ENCODE measurements at regions not wholly inside any gene's neighbourhood (a gene's known extent, or its start where the extent isn't known, plus 50 kb on each side); places are given as distances from the start of the nearest gene placed in this dataset.

GRCh38 chr9:107693625-107694326 lies 204.2 kb upstream of the KLF4 start:
- no peak for DNase-seq

GRCh38 chr9:107691664-107692063 lies 202.1 kb upstream of the KLF4 start:
- no peak for DNase-seq

GRCh38 chr9:107690021-107690420 lies 200.5 kb upstream of the KLF4 start:
- no peak for DNase-seq

DNA sequence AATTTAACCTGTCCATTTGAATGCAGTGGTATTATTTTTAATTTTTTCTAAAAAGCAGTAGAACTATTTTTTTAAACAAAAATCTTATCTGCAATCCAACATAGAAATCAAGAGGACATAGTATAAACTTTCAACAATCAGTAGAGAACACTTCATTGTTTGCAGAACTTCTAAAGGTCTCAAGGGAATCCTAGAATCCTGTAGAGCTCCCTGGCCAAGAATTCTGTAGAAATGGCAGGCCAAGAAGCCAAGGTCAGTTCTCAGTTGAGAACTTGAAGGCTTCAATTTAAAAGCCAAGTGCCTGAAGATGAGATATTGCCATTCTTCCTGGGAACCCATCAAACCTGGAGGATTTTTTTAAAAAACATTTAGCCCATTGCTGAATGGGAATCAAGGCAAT lies 199.2 kb upstream of the KLF4 start:
- DNase-seq, result no peak

GRCh38 chr9:107685901-107686300 lies 196.3 kb upstream of the KLF4 start:
- DNase-seq, result no peak

GRCh38 chr9:107685376-107685775 lies 195.8 kb upstream of the KLF4 start:
- DNase-seq, result no peak

DNA sequence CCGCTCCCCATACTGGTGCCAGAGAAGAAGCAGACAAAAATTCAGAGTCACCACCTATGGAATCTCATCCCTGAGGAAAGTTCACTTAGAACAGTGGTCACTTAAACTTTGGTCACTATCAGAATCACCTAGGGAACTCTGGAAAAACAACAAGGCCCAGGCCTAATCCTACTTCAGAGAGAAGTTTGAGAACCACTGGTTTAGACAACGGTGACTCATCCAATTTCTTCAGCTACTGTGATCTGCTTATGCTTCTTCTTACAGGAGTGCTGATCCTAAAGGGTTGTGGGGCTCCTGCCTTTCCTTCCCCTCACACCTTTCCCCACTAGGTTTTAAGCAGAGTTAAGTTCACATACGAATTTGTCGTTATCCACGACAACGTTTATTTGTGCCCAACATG lies 194.7 kb upstream of the KLF4 start:
- DNase-seq, result no peak

GRCh38 chr9:107683566-107683965 lies 194.0 kb upstream of the KLF4 start:
- no peak for DNase-seq

DNA sequence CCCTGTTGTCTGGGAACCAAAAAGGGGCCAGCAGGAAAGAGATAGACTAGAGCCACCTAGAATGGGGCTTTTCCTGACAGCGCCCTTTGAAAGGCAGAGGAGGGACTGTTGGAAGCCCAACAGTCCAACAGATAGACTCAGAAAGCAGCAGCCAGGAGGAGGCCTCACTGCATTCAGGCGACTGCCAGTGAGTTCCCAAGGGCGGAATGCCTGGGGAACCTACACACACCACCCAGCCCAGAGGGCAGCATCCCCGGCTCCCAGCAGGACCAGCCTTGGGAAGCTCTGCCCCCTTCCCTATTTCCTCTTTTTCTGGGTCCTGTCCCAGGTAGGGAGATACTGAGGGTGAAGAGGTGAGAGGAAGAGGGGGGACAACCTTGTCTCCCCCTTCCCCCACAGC lies 192.4 kb upstream of the KLF4 start:
- no peak for DNase-seq

- no peak for DNase-seq
These were observed 186.0 kb upstream of the KLF4 start for GRCh38 chr9:107675351-107676259.

DNA sequence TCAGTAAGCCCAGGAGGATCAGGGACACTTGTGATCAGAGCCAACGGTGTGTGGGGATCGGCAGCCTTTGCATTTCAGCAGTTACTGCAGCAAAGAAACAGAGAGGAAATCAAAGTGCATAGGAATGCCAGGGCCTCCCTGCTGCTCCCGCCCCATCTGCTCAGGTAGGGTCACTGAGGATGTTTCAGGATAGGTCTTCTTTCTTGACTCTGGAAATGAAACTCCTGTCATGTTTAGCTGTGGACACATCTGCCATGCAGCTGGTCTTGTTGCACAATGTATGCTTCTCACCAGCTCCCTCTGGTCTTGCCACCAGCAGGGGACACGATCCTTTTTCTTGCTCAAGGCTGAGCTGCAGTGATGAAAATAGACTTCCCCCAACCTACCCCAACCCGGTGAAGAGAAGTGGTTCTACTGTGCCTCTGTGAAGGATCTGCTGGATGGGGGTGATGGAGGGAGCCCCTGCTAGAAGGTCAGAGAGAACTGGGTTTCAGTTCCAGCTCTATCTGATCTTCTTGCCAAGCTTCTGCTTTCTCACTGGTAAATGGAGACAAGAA lies 185.2 kb upstream of the KLF4 start:
- DNase-seq, result no peak

DNA sequence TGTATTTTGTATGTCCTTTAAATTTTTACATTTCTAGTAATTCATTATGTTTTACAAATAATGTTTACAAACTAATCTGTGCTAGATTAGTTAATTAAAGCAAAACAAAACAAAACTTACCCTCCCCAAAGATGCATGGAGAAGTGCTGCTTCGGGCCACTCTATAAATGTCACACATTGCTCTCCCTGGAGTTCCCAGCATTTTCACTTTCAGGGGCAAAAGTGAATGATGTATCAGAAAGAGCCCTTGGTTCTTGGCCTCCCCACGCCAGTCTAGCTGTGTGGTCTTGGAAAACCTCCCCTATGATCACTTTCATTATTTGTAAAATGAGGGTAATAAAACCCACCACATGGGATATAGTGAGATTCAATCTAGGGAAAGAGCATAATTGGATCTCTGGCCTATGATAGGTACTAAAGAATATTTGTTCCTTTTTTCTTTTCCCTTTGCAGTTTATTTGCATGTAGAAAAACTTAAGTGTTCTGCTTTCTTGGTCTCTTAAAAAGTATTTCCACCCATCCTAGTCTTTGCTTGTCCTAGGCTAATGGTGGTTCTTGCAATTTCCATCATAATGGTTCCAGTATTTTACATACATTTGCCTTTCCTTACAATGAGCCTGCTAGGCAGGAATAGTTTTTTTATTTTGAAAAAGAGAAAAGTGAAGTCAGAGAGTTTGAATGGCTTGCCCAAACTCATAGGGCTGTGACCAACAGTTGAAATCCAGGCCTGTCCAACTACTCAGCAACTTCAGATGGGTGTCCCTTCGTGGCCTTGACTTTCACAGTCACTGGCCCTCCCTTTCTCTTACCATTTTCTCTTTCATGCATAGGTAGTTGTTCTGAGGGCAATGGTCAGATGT lies 184.5 kb upstream of the KLF4 start:
- no peak for DNase-seq

DNA sequence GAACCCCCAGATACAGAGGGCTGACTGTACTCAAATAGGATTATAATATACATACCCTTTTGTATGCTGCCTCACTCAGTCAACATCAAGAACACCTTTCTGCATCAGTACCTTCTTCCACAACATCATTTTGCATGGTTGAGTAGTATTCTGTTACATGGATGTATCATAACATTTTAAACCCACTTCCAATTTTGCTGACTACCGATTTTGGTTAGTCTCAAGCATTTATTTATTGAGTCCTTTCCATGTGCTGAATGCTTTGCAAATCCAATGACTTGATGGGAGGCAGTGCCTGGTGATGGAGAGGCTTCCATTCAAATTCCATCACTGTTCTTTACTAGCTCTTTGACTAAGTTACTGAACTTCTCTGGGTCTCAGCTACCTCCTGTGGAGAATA lies 182.0 kb upstream of the KLF4 start:
- DNase-seq, result no peak

- no peak for DNase-seq
These were observed 179.9 kb upstream of the KLF4 start for GRCh38 chr9:107669422-107669821.

- no peak for DNase-seq
These were observed 177.9 kb upstream of the KLF4 start for GRCh38 chr9:107667231-107668070.

DNA sequence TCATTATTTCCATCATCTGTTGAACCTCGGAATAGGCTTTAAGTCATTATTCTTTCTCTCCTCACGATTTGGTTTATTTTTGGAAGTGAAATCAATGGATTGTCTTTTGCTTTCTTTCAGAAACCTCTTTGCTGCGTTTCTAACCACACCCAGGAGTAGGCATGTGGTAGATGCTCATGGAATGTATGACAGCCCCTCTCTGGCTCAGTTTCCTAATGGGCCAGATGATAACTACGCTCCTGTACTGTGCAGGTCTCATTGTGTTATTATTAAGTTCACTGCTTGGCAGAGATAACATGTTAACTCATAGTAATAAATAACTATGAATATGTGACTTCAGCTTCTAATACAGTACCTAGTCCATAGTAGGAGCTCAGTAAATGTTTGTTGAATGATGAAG lies 175.5 kb upstream of the KLF4 start:
- no peak for DNase-seq

- DNase-seq, result no peak
These were observed 171.4 kb upstream of the KLF4 start for GRCh38 chr9:107660976-107661375.

DNA sequence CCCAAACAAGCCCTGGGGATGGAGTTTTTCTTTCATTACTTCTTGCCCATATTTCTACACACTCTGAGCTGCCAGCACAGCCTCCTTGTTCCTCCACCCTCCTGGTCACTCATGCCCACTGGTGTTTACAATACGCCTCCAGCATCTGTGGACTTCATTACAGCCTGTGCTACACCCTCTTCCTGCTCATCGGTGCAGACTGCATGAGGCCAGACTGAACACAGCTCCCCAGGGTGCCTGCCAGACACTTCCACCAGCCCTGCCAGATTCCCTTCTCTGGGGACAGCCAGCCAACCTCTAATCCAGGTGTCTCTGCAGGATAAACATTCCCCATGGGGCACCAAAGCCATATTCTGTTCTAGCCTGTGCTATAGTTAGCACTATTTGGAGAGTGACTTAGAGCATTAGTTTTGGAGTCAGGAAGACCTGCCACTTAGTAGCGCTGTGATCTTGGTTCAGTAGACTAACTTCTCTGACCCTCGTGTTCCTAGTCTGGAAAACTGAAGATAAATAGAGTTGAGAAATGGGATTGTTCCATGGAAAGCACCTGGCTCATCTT lies 163.8 kb upstream of the KLF4 start:
- no peak for DNase-seq

GRCh38 chr9:107650995-107651394 lies 161.4 kb upstream of the KLF4 start:
- DNase-seq, result no peak

DNA sequence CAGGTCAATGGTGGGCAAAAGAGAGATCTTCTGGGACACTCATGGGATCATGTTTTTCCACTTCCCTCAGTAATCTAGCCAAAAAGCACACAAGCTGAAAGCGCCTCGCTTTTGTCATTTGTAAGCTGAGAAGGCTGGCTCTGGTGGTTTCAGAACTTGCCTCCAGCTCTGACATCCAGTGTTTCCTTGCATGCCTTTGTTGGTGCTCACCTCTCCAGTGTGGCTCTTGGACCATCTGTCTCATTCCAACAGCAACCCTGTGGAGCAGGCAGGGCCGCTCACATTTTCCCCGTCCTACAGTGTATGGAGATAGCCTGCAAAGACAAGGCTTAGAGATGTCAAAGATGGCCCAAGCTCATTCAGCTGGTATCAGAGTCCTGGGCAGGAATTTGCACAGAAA lies 160.8 kb upstream of the KLF4 start:
- DNase-seq, result no peak

DNA sequence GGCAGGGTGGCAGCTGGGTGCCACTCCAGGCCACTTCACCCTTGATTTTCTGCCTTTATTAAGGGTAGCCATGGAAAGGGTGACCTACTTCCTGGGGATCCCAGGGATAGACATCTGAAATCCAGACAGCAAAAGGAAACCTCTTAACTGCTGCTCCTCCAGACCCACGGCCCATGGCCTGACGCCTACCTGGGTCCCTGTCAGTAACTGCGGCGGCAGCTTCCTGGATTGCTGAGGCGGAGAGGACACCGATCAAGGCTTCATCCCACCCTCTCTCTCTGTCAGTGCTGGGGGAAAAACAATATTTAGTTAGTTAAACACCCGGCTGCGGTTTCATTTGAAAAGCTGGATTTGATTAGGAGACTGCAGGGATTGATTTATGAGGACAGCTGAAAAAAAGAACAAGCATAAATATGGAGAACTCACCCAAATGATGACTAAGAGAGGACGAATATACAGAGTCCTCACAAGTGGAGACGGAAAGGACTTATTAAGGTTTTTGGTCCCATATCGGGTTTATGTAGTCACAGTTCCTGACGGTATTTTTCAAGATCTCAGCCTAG lies 158.7 kb upstream of the KLF4 start:
- no peak for DNase-seq
